K562 (cell line): ENCODE measurements at regions not wholly inside any gene's neighbourhood (a gene's known extent, or its start where the extent isn't known, plus 50 kb on each side); places are given as distances from the start of the nearest gene placed in this dataset.

Source experiments
- ATAC-seq: fragments of 200-7000 bp; cut with Tn5 transposase; 3 replicates; pipeline ENCODE4 v1.9.1; 2020; ENCODE audit warnings: moderate library complexity
- BruUV-seq: library from RNA; stranded (reverse); fragments of 400-500 nt; replicated peaks from 2 replicates; lab custom pipeline; 2021; lab: Mats Ljungman, UMichigan
- CTCF ChIA-PET: fragments of 300-600 bp; formaldehyde crosslinking; extraction: SDS; loops from one replicate; lab custom pipeline; 2021; ENCODE audit warnings: low intra/inter-chr PET ratio; lab: Yijun Ruan, JAX
- POLR2A ChIA-PET: fragments of 300-600, 350-650 bp; sonication (Branson Sonifier 250); formaldehyde crosslinking; extraction: SDS; loops from one replicate; lab custom pipeline; 2021; ENCODE audit warnings: antibody characterized with exemption, inconsistent platforms; lab: Yijun Ruan, JAX
- DNase-seq, 4 experiments: peaks; one replicate each; pipeline versions ENCODE4 v3.0.0 to v3.0.0-alpha.2; 2011 to 2018; ENCODE audit warnings: low spot score in 3 of 4, mixed read lengths in 3 of 4; ENCODE audit errors: extremely low read depth in 1 of 4
- FAIRE-seq: peaks from 2 replicates; lab custom pipeline; 2011; peaks lifted over from hg19 to GRCh38; lab: Jason Lieb, UNC
- H2AFZ ChIP-seq: 2 replicates; pipeline ENCODE4 v1.6.0; 2011; ENCODE audit warnings: low read depth, low read length, control low read depth, inconsistent platforms
- H3K27ac ChIP-seq: fragments of 200-600 bp; 3 replicates; pipeline ENCODE4 v1.8.0; 2011; ENCODE audit warnings: low read depth, mild to moderate bottlenecking, control low read depth, inconsistent platforms, low read length, moderate library complexity, mixed read lengths; ENCODE audit errors: extremely low read depth
- H3K27me3 ChIP-seq, 2 experiments: fragments of 300-600 bp in 1 of 2; 2 replicates in 1 of 2; 3 replicates in 1 of 2; pipeline versions ENCODE4 v1.6.0 to v1.8.0; 2011; ENCODE audit warnings: inconsistent platforms in 2 of 2, low read length in 2 of 2, mild to moderate bottlenecking in 1 of 2, mixed read lengths in 1 of 2, moderate library complexity in 1 of 2; ENCODE audit not compliant: control insufficient read depth in 2 of 2, insufficient read depth in 2 of 2
- H3K36me3 ChIP-seq: fragments of 300-600 bp; 3 replicates; pipeline ENCODE4 v1.8.0; 2011; ENCODE audit warnings: mild to moderate bottlenecking, low read length, inconsistent platforms; ENCODE audit not compliant: control insufficient read depth, insufficient read depth
- H3K4me1 ChIP-seq, 2 experiments: fragments of 200-600 bp in 1 of 2; replicated peaks in 1 of 2; 2 replicates in 1 of 2; 3 replicates in 1 of 2; pipeline versions ENCODE4 v1.5.1 to v1.8.0; 2011; ENCODE audit warnings: inconsistent platforms in 2 of 2, low read length in 2 of 2, mild to moderate bottlenecking in 1 of 2, mixed read lengths in 1 of 2, moderate library complexity in 1 of 2; ENCODE audit not compliant: control insufficient read depth in 2 of 2, insufficient read depth in 2 of 2
- H3K4me2 ChIP-seq: 2 replicates; pipeline ENCODE4 v1.6.1; 2011; ENCODE audit warnings: low read length, control low read depth, inconsistent platforms, mixed read lengths; ENCODE audit not compliant: insufficient read depth
- H3K4me3 ChIP-seq: fragments of 200-600 bp; sonication (generic), shearing (Covaris generic); 2 replicates; pipeline ENCODE4 v1.5.1; 2016; ENCODE audit warnings: control low read depth, inconsistent platforms
- H3K79me2 ChIP-seq: fragments of 200-600 bp; 3 replicates; pipeline ENCODE4 v1.8.0; 2011; ENCODE audit warnings: low read length, inconsistent platforms; ENCODE audit not compliant: control insufficient read depth, insufficient read depth
- H3K9ac ChIP-seq, 2 experiments: 2 replicates each; pipeline versions ENCODE4 v1.6.0 to v1.6.1; 2011; ENCODE audit warnings: low read depth in 2 of 2, low read length in 2 of 2, control low read depth in 1 of 2, inconsistent platforms in 1 of 2, mild to moderate bottlenecking in 1 of 2, mixed read lengths in 1 of 2; ENCODE audit not compliant: insufficient read depth in 1 of 2
- H3K9me1 ChIP-seq: one replicate; pipeline ENCODE4 v1.6.0; 2011; ENCODE audit warnings: inconsistent platforms, mild to moderate bottlenecking, low read length, moderate library complexity; ENCODE audit not compliant: control insufficient read depth, insufficient read depth
- H3K9me3 ChIP-seq: replicated peaks from 2 replicates; pipeline ENCODE4 v1.5.1; 2011; ENCODE audit warnings: low read depth, low read length, inconsistent platforms; ENCODE audit not compliant: control insufficient read depth, insufficient read depth
- H4K20me1 ChIP-seq: replicated peaks from 2 replicates; pipeline ENCODE4 v1.6.1; 2011; ENCODE audit warnings: low read length, inconsistent platforms, mixed read lengths; ENCODE audit not compliant: control insufficient read depth, insufficient read depth
- KLF1 ChIP-seq: fragments of 450-650 bp; IDR thresholded peaks from 2 replicates; pipeline ENCODE4 v1.6.1; 2016; ENCODE audit warnings: missing genetic modification characterization, missing compliant biosample characterization
- MYNN ChIP-seq, 2 experiments: sonication (generic); formaldehyde crosslinking in 1 of 2; IDR thresholded peaks; 2 replicates each; pipeline versions ENCODE4 v1.5.0 to v1.6.1; 2016 to 2020; ENCODE audit warnings: antibody characterized with exemption in 1 of 2, missing genetic modification reagents in 1 of 2
- SAP30 ChIP-seq: fragments of 200-600 bp; sonication (generic); IDR thresholded peaks from 2 replicates; pipeline ENCODE4 v1.6.1; 2012; ENCODE audit warnings: borderline replicate concordance, low read depth, mild to moderate bottlenecking, moderate library complexity, low read length, control low read depth, inconsistent platforms; ENCODE audit not compliant: insufficient read depth, poor library complexity, severe bottlenecking
- SMC3 ChIP-seq: conservative IDR thresholded peaks from 2 replicates; pipeline ENCODE4 v1.6.1; 2011; ENCODE audit warnings: low read depth, low read length, improper control_type of control experiment; ENCODE audit not compliant: insufficient read depth
- ZFX ChIP-seq: sonication (generic); formaldehyde crosslinking; IDR thresholded peaks from 2 replicates; pipeline ENCODE4 v1.8.0; 2022; ENCODE audit warnings: mild to moderate bottlenecking, missing genetic modification reagents, moderate library complexity
- WGBS: fragments of 100-300 bp; shearing (Covaris generic); methylation state at CpG from one replicate; pipeline ENCODE4 v1.1.6; 2016; ENCODE audit warnings: low coverage, mixed read lengths; ENCODE audit not compliant: insufficient coverage; ENCODE audit errors: missing lambda C conversion rate; 5-methylcytosine and 5-hydroxymethylcytosine counted together
- in situ Hi-C: fragments of 300-500 bp; cut with MboI; formaldehyde crosslinking; loops from 4 replicates; pipeline ENCODE4 v1.15.0; 2018; ENCODE audit warnings: inconsistent platforms, mixed read lengths
- intact Hi-C: fragments of 100-400 bp; cut with micrococcal nuclease; formaldehyde crosslinking; loops from 2 replicates; pipeline ENCODE4 v1.14.2; 2022
- TF ChIP-seq, protein P1 (sequence below): fragments of 450-650 bp; formaldehyde crosslinking; IDR thresholded peaks from 2 replicates; pipeline ENCODE4 v1.4.0; 2020; ENCODE audit warnings: mild to moderate bottlenecking, moderate library complexity
- TF ChIP-seq, protein P2 (sequence below): fragments of 250-450 bp; sonication (Bioruptor Pico); IDR thresholded peaks from 2 replicates; pipeline ENCODE4 v1.5.1; 2021; ENCODE audit warnings: mild to moderate bottlenecking
- TF ChIP-seq, protein P3 (sequence below): sonication (generic); formaldehyde crosslinking; IDR thresholded peaks from 2 replicates; pipeline ENCODE4 v1.8.0; 2022; ENCODE audit warnings: mild to moderate bottlenecking, low read depth, missing genetic modification reagents
- TF ChIP-seq, protein P4 (sequence below), 2 experiments: fragments of 450-650 bp; IDR thresholded peaks; 2 replicates each; pipeline ENCODE4 v1.6.1; 2016; ENCODE audit warnings: mild to moderate bottlenecking in 2 of 2, borderline replicate concordance in 1 of 2, low read depth in 1 of 2, moderate library complexity in 1 of 2

DNA sequence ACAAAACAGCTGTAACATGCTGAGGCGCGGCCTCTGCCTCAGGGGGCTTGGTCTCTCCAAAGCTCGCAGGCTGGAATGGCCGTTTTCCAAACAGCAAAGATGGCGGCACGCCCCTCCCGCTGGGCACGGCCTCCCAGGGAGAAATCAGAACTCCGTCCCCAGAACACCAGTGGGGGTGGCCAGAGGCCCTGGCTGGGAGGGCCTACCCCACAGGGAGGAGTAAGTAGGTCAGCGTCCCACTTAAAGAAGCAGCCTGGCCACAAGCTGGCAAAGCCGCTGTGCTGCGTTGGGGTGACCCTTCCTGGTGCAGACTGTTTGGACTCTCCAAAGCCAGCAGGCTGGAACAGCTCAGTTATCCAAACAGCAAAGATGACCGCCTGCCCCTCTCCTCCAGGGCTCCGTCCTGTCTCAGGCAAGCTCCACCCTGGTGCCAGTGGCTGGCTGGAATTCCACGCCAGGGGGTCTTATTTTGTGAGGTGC is 862.8 kb downstream of the TRIML1 start:
- DNase-seq (no peak), FAIRE-seq (no peak), ATAC-seq (no peak)
- Histone ChIP-seq H3K27ac (no peak overlapping the region), H3K4me3 (no peak overlapping the region), H3K4me1 (no peaks in the 10 kb centered on the region), H3K4me2 (no peak overlapping the region), H3K79me2 (no peaks in the 10 kb centered on the region), H3K9me3 (no peaks in the 10 kb centered on the region), H3K9me1 (no peaks in the 10 kb centered on the region), H2AFZ (no peak overlapping the region), H3K27me3 (no peaks in the 10 kb centered on the region), H4K20me1 (no peaks in the 10 kb centered on the region), H3K36me3 (no peaks in the 10 kb centered on the region), H3K9ac (no peak overlapping the region)
- BruUV-seq, result no TSS peak
- ChIA-PET CTCF (no interaction called here), POLR2A (no interaction called here)
- intact Hi-C loops, result no loop called here
- 4% methylated on average over 15 of the region's 15 CpGs for WGBS
- in situ Hi-C loops, result no loop called here
- TF ChIP-seq, protein P1, sequence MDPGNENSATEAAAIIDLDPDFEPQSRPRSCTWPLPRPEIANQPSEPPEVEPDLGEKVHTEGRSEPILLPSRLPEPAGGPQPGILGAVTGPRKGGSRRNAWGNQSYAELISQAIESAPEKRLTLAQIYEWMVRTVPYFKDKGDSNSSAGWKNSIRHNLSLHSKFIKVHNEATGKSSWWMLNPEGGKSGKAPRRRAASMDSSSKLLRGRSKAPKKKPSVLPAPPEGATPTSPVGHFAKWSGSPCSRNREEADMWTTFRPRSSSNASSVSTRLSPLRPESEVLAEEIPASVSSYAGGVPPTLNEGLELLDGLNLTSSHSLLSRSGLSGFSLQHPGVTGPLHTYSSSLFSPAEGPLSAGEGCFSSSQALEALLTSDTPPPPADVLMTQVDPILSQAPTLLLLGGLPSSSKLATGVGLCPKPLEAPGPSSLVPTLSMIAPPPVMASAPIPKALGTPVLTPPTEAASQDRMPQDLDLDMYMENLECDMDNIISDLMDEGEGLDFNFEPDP (CRISPR knock-in tag), result no peak
- TF ChIP-seq, protein P2, sequence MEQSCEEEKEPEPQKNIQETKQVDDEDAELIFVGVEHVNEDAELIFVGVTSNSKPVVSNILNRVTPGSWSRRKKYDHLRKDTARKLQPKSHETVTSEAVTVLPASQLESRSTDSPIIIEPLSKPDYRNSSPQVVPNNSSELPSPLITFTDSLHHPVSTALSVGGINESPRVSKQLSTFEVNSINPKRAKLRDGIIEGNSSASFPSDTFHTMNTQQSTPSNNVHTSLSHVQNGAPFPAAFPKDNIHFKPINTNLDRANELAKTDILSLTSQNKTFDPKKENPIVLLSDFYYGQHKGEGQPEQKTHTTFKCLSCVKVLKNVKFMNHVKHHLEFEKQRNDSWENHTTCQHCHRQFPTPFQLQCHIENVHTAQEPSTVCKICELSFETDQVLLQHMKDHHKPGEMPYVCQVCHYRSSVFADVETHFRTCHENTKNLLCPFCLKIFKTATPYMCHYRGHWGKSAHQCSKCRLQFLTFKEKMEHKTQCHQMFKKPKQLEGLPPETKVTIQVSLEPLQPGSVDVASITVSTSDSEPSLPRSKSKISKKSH (CRISPR knock-in tag), result no peak
- TF ChIP-seq SMC3 (no peak), ZFX (CRISPR knock-in tag) (no peak), SAP30 (no peak), KLF1 (tag) (no peak), MYNN (IDR thresholded peaks at IDR 0.05) (no peak), MYNN (CRISPR knock-in tag; IDR thresholded peaks at IDR 0.05) (no peak)
- TF ChIP-seq, protein P3, sequence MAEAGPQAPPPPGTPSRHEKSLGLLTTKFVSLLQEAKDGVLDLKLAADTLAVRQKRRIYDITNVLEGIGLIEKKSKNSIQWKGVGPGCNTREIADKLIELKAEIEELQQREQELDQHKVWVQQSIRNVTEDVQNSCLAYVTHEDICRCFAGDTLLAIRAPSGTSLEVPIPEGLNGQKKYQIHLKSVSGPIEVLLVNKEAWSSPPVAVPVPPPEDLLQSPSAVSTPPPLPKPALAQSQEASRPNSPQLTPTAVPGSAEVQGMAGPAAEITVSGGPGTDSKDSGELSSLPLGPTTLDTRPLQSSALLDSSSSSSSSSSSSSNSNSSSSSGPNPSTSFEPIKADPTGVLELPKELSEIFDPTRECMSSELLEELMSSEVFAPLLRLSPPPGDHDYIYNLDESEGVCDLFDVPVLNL (CRISPR knock-in tag), result no peak
- TF ChIP-seq, protein P4, sequence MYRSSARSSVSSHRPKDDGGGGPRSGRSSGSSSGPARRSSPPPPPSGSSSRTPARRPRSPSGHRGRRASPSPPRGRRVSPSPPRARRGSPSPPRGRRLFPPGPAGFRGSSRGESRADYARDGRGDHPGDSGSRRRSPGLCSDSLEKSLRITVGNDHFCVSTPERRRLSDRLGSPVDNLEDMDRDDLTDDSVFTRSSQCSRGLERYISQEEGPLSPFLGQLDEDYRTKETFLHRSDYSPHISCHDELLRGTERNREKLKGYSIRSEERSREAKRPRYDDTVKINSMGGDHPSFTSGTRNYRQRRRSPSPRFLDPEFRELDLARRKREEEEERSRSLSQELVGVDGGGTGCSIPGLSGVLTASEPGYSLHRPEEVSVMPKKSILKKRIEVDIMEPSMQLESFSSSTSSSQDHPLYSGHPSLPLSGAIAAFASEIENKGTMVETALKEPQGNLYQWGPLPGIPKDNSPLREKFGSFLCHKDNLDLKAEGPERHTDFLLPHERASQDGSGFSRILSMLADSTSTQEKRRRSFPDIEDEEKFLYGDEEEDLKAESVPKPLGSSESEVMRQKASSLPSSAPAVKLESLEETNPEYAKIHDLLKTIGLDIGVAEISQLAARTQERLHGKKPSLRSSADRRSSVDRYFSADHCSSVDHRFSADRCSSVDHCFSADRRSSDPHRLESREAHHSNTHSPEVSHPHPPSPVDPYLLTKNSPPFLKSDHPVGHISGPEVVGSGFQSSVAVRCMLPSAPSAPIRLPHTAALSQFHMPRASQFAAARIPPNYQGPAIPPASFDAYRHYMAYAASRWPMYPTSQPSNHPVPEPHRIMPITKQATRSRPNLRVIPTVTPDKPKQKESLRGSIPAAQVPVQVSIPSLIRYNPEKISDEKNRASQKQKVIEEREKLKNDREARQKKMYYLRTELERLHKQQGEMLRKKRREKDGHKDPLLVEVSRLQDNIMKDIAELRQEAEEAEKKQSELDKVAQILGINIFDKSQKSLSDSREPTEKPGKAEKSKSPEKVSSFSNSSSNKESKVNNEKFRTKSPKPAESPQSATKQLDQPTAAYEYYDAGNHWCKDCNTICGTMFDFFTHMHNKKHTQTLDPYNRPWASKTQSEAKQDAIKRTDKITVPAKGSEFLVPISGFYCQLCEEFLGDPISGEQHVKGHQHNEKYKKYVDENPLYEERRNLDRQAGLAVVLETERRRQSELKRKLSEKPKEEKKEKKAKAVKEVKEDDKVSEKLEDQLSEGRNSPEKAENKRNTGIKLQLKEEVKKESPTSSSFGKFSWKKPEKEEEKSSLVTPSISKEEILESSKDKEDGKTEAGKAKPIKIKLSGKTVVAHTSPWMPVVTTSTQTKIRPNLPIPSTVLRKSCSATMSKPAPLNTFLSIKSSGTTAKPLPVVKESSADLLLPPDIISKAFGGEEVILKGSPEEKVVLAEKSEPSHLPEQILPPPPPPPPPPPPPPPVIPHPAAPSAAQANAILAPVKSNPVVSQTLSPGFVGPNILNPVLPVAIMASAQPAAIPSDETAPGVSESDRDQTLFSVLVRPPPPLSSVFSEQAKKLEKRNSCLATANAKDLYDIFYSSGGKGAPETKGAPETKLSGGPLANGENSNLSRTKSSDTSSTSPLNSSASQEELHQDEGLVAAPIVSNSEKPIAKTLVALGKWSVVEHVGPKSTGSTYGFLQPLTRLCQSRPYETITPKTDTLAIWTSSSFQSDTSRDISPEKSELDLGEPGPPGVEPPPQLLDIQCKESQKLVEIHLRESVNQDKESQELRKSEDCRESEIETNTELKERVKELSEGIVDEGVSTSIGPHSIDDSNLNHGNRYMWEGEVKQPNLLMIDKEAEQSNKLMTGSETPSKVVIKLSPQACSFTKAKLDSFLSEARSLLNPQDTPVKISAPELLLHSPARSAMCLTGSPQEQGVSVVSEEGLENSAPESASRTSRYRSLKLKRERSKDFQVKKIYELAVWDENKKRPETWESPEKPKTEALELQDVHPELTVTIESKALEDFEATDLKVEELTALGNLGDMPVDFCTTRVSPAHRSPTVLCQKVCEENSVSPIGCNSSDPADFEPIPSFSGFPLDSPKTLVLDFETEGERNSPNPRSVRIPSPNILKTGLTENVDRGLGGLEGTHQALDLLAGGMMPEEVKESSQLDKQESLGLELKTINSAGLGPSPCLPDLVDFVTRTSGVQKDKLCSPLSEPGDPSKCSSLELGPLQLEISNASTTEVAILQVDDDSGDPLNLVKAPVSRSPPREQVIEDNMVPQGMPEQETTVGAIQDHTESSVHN (IDR thresholded peaks at IDR 0.05; ENCODE audit: borderline replicate concordance in 1 of 2, low read depth in 1 of 2), result no peak
